ENCODE measurements at regions not wholly inside any gene's neighbourhood (a gene's known extent, or its start where the extent isn't known, plus 50 kb on each side); places are given as distances from the start of the nearest gene placed in this dataset.

DNA sequence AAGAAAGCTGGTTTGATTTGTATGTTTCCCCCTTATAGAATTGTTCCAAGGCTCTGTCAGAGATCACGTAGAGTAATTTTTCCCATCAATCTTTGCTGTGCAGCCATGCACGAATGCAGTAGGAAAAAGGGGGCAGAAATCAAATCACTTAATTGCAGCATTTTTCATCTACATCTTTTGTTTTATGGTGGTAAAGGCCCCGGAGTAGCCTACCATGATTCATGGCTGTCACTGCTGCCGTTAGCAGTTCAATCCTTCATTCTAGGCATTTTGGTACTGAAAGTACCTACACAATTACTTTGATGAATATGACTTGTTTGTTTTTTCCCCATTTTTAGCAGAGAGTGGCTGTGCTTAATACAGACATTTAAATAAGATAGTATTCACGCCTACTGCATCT lies 631.9 kb upstream of the MMS22L start:
- TF ChIP-seq CTCF (IDR thresholded peaks at IDR 0.05), result no peak
- TF ChIP-seq POLR2A (IDR thresholded peaks at IDR 0.05), result no peak

Measured in testis (tissue), 2 donors.